ENCODE measurements at regions not wholly inside any gene's neighbourhood (a gene's known extent, or its start where the extent isn't known, plus 50 kb on each side); places are given as distances from the start of the nearest gene placed in this dataset.

GRCh38 chr14:106875503-106875902 is 1349.1 kb downstream of the TMEM121 start:
- Mint-ChIP-seq H3K36me3 (ENCODE audit: low read depth) (no peaks in the 10 kb centered on the region), H3K27ac (no peak overlapping the region), H3K4me3 (no peak overlapping the region), H3K27me3 (peaks cover 32% of the 10 kb centered on the region), H3K4me1 (ENCODE audit: low read depth) (peaks cover 23% of the 10 kb centered on the region), H3K9me3 (no peaks in the 10 kb centered on the region)
- ChIA-PET CTCF (interaction anchor here (0.6 to 1.6 kb wide), 3 partner anchors 18 to 45 kb away, joined by 3 to 5 read pairs (median 3); no protein-coding TSS in a partner anchor), POLR2A (no interaction called here)
- ATAC-seq (ENCODE audit: poor library complexity) (peak; percentile 53), DNase-seq (peak in 7 of 14 experiments; percentile 21 to 66 (median 41))
- no peaks in the 10 kb centered on the region for H3K36me3 ChIP-seq (ENCODE audit: insufficient read depth, low read length)
- no peaks in the 10 kb centered on the region for H3K9me3 ChIP-seq (ENCODE audit: control insufficient read depth in 1 of 2, insufficient read depth in 1 of 2, low read length in 2 of 2)
- intact Hi-C loops (cut with DNase I, micrococcal nuclease) = no loop called here
- no peak overlapping the region for H3K4me3 ChIP-seq (ENCODE audit: low read length)
- peak; percentile 32 for TF ChIP-seq CTCF (IDR thresholded peaks at IDR 0.05)
- H3K27me3 ChIP-seq (ENCODE audit: control insufficient read depth in 1 of 2, insufficient read depth in 2 of 2, low read length in 2 of 2) = peaks cover 19 to 23% of the 10 kb centered on the region in 2 experiments
- no peak overlapping the region for H3K27ac ChIP-seq (ENCODE audit: low read depth in 1 of 2, low read length in 2 of 2)
- H3K4me1 ChIP-seq (ENCODE audit: insufficient read depth, low read length) = peaks cover 19% of the 10 kb centered on the region

- no peak overlapping the region for H3K27ac ChIP-seq (ENCODE audit: low read depth in 1 of 2, low read length in 2 of 2)
- Mint-ChIP-seq H3K4me3 (no peak overlapping the region), H3K4me1 (ENCODE audit: low read depth) (peaks cover 23% of the 10 kb centered on the region), H3K9me3 (no peaks in the 10 kb centered on the region), H3K36me3 (ENCODE audit: low read depth) (no peaks in the 10 kb centered on the region), H3K27me3 (peaks cover 27% of the 10 kb centered on the region), H3K27ac (no peak overlapping the region)
- CTCF ChIA-PET = no interaction called here
- no peak for ATAC-seq (ENCODE audit: poor library complexity)
- no peak overlapping the region for H3K4me3 ChIP-seq (ENCODE audit: low read length)
- H3K36me3 ChIP-seq (ENCODE audit: insufficient read depth, low read length) = no peaks in the 10 kb centered on the region
- no peaks in the 10 kb centered on the region for H3K9me3 ChIP-seq (ENCODE audit: control insufficient read depth in 1 of 2, insufficient read depth in 1 of 2, low read length in 2 of 2)
- no peak for DNase-seq
- intact Hi-C loops (cut with DNase I, micrococcal nuclease) = no loop called here
- H3K27me3 ChIP-seq (ENCODE audit: control insufficient read depth in 1 of 2, insufficient read depth in 2 of 2, low read length in 2 of 2) = peaks cover 19 to 20% of the 10 kb centered on the region in 2 experiments
- no peak for TF ChIP-seq CTCF (IDR thresholded peaks at IDR 0.05)
- POLR2A ChIA-PET = no interaction called here
- peaks cover 19% of the 10 kb centered on the region for H3K4me1 ChIP-seq (ENCODE audit: insufficient read depth, low read length)
Observed at GRCh38 chr14:106876711-106877110, 1350.3 kb downstream of the TMEM121 start.

- H3K27ac Mint-ChIP-seq = no peak overlapping the region
- H3K27me3 Mint-ChIP-seq = peaks cover 27% of the 10 kb centered on the region
- ATAC-seq (ENCODE audit: poor library complexity) (no peak), DNase-seq (no peak)
- ChIA-PET POLR2A (no interaction called here), CTCF (no interaction called here)
- H3K4me3 Mint-ChIP-seq = no peak overlapping the region
- H3K36me3 ChIP-seq (ENCODE audit: insufficient read depth, low read length) = no peaks in the 10 kb centered on the region
- intact Hi-C loops (cut with DNase I, micrococcal nuclease) = no loop called here
- H3K4me3 ChIP-seq (ENCODE audit: low read length) = no peak overlapping the region
- peaks cover 19 to 20% of the 10 kb centered on the region in 2 experiments for H3K27me3 ChIP-seq (ENCODE audit: control insufficient read depth in 1 of 2, insufficient read depth in 2 of 2, low read length in 2 of 2)
- TF ChIP-seq CTCF (IDR thresholded peaks at IDR 0.05) = no peak
- no peaks in the 10 kb centered on the region for H3K9me3 Mint-ChIP-seq
- H3K9me3 ChIP-seq (ENCODE audit: control insufficient read depth in 1 of 2, insufficient read depth in 1 of 2, low read length in 2 of 2) = no peaks in the 10 kb centered on the region
- no peaks in the 10 kb centered on the region for H3K36me3 Mint-ChIP-seq (ENCODE audit: low read depth)
- peaks cover 23% of the 10 kb centered on the region for H3K4me1 Mint-ChIP-seq (ENCODE audit: low read depth)
- no peak overlapping the region for H3K27ac ChIP-seq (ENCODE audit: low read depth in 1 of 2, low read length in 2 of 2)
- H3K4me1 ChIP-seq (ENCODE audit: insufficient read depth, low read length) = peaks cover 15% of the 10 kb centered on the region
Observed at GRCh38 chr14:106877517-106877916, 1351.1 kb downstream of the TMEM121 start.

All from CD4-positive, alpha-beta T cell (primary cell).